PFSK-1 (cell line): ENCODE measurements at regions not wholly inside any gene's neighbourhood (a gene's known extent, or its start where the extent isn't known, plus 50 kb on each side); places are given as distances from the start of the nearest gene placed in this dataset.

Source experiments
- FOXP2 ChIP-seq: optimal IDR thresholded peaks from 2 replicates; pipeline ENCODE3; 2011; ENCODE audit warnings: borderline replicate concordance, control low read depth, inconsistent platforms; ENCODE audit not compliant: insufficient read depth; ENCODE audit errors: extremely low read length, extremely low read depth
- POLR2AphosphoS5 ChIP-seq: IDR thresholded peaks from 2 replicates; pipeline ENCODE4 v1.6.1; 2012; ENCODE audit warnings: low read depth, mild to moderate bottlenecking, control low read depth, low read length, moderate library complexity
- SIN3A ChIP-seq: IDR thresholded peaks from 2 replicates; pipeline ENCODE4 v1.6.1; 2012; ENCODE audit warnings: mild to moderate bottlenecking, low read length, moderate library complexity, borderline replicate concordance; ENCODE audit not compliant: insufficient read depth
- TAF1 ChIP-seq: IDR thresholded peaks from 2 replicates; pipeline ENCODE4 v1.6.1; 2012; ENCODE audit warnings: low read length, control low read depth, borderline replicate concordance; ENCODE audit not compliant: insufficient read depth
- TF ChIP-seq, protein P1 (sequence below), 2 experiments: IDR thresholded peaks; 2 replicates each; pipeline versions ENCODE4 v1.6.1 to v1.8.0; 2011 to 2012; ENCODE audit warnings: low read depth in 2 of 2, low read length in 2 of 2, control low read depth in 1 of 2, inconsistent platforms in 1 of 2, mild to moderate bottlenecking in 1 of 2, moderate library complexity in 1 of 2; ENCODE audit not compliant: insufficient read depth in 1 of 2

DNA sequence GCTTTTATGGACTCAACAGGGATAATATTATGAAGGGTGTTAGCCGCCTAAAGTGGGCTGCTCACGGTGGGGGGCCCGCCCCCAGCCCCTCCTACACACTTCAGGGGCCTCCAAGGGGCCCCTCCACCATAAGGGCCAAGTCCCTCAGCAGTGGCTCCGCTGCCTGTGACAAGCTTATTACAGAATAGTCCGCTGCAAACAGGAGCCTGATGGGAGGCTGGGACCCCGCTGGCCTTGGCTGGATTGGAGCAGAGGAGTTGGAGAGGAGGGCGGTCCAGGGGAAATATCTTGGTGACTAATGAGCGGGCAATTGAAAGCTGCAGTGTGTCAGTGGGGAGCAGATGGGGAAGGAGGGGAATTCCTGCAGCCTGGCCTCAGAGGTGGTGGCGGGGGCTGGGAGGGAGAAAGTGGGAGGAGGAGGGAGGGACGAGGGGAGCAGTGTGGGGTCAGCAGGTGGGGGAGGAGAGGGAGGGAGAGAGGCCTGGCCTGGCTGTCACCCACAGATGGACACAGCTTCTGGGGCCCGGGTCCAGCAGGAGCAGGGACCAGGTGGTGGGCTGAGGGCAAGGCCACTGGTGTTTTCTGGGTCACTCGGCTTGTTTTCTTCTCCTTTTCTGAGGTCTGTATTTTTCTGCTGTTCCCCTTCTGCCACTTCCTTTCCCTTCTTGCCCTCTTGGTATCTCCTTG lies 57.6 kb upstream of the FOXP4 start:
- TF ChIP-seq POLR2AphosphoS5 (peak; percentile 33; the same call in 1 of the 2 replicates), FOXP2 (no peak), TAF1 (no peak), SIN3A (no peak)
- TF ChIP-seq, protein P1, sequence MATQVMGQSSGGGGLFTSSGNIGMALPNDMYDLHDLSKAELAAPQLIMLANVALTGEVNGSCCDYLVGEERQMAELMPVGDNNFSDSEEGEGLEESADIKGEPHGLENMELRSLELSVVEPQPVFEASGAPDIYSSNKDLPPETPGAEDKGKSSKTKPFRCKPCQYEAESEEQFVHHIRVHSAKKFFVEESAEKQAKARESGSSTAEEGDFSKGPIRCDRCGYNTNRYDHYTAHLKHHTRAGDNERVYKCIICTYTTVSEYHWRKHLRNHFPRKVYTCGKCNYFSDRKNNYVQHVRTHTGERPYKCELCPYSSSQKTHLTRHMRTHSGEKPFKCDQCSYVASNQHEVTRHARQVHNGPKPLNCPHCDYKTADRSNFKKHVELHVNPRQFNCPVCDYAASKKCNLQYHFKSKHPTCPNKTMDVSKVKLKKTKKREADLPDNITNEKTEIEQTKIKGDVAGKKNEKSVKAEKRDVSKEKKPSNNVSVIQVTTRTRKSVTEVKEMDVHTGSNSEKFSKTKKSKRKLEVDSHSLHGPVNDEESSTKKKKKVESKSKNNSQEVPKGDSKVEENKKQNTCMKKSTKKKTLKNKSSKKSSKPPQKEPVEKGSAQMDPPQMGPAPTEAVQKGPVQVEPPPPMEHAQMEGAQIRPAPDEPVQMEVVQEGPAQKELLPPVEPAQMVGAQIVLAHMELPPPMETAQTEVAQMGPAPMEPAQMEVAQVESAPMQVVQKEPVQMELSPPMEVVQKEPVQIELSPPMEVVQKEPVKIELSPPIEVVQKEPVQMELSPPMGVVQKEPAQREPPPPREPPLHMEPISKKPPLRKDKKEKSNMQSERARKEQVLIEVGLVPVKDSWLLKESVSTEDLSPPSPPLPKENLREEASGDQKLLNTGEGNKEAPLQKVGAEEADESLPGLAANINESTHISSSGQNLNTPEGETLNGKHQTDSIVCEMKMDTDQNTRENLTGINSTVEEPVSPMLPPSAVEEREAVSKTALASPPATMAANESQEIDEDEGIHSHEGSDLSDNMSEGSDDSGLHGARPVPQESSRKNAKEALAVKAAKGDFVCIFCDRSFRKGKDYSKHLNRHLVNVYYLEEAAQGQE (IDR thresholded peaks at IDR 0.05; ENCODE audit: insufficient read depth in 1 of 2, low read depth in 2 of 2, low read length in 2 of 2), result no peak

DNA sequence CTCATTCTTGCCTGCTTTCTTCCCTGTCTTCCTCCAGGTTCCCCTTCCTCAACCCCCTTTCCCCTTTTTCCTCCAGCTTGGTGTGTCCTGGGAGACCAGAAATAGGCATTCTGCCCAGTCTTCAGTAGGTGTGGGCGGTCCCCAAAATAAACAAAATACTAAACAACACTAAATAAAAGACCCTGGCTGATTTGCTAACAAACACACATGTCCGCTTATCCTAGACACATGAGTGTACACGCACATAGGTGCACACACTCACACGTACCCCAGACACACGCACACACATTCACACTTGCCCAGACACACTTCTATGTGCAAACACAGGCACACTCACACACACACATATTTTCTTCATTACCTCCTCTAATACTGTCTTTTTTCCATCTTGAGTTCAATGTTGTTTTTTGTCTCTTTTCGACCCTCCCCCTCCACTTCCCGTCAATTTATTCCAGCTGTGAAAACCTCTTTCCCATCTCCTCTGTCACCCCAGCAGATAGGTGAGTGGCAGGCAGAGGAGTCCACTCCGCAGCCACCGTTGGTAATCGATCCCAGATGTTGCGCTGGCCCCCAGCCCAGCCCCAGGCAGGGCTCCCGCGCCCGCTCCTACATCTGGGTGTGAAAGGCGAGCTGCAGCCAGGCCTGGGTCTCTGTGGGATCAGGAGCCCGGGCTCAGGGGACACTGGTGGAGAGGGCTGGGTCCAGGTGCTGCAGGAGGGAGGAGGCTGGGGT lies 56.9 kb upstream of the FOXP4 start:
- TF ChIP-seq FOXP2 (peak; percentile 84), SIN3A (peak; percentile 46; the same call in 1 of the 2 replicates), TAF1 (0 out of 2 replicates have a peak, but pooled peaks have one; percentile 2), POLR2AphosphoS5 (peak; percentile 68)
- TF ChIP-seq, protein P1 (IDR thresholded peaks at IDR 0.05; ENCODE audit: insufficient read depth in 1 of 2, low read depth in 2 of 2, low read length in 2 of 2), result no peak; a peak in 1 of 4 replicates

DNA sequence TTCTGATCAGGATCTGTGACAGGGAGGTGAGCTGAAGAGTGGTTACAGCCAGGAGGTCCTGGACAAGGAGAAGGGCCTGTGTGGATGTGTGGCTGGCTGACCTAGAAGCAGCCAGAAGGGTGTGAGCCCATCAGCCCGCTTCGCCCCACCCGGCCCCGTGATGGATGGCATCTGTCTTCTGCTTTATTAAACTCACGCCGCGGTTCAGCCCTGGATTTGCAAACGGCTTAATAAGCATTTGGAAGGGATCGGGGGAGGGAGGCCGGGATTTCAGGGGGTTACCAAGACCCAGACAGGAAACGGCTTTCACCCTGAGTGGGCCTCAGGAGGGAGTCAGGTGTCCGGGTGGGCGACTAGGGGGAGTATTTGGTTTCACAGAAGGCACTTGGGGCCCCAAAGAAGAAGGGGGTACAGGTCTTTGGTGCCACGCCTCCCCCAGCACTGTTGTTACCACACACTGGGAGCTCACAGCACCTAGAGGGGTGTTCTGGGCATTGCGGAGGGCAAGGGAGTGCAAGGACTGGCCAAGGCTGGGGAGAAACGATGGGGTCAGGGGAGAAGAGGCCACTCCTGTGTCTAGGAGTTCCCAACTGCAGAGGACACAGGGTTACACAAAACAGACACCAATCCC lies 53.8 kb upstream of the FOXP4 start:
- TF ChIP-seq SIN3A (no peak), FOXP2 (no peak), POLR2AphosphoS5 (no peak), TAF1 (no peak)
- TF ChIP-seq, protein P1 (IDR thresholded peaks at IDR 0.05; ENCODE audit: insufficient read depth in 1 of 2, low read depth in 2 of 2, low read length in 2 of 2), result no peak

DNA sequence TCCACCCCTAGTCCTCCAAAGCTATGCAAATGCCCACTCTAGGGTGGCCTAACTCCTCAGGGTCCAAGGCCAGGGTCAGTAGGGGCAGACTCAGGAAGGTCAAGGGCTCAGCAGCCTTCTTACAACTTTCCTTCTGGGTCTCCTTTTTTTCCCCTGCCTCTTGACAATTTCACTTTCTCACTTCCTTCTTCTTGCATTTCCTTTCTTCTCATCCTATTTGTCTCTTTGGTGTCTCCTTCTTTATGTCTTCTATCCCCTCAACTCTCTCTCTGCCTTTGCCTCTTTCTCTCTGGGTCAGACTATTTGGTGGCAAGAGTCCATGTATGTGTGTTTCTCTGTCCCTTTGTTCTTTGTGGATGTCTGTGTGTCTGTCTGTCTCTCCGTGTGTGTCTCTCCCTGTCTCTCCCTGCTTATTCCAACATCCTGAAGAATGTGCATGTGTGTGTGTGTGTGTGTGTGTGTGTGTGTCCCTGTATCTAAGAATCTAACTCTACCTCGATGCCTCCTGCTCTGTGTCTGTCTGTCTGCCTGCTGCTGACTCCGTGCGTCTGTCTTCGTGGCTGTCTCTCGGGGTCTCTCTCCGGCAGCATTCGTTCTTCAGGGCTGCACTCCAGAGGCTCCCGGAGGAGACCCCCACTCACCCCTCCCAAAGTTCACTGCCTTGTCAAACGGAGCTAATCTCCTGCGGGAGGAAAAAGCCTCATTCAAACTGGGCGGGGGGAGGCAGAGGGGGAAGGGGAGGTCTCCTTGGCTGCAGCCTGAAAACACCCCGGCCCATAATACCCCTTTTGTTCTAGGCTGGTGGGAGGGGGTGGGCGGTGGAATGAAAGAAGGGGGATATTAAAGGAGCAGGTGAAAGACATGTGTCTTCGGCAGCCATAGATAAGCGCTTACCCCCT lies 51.7 kb upstream of the FOXP4 start:
- TF ChIP-seq, protein P1 (IDR thresholded peaks at IDR 0.05; ENCODE audit: insufficient read depth in 1 of 2, low read depth in 2 of 2, low read length in 2 of 2), result no peak
- TF ChIP-seq FOXP2 (no peak), POLR2AphosphoS5 (no peak), TAF1 (no peak), SIN3A (no peak)
